Vagina (tissue), 2 donors: ENCODE measurements at regions not wholly inside any gene's neighbourhood (a gene's known extent, or its start where the extent isn't known, plus 50 kb on each side); places are given as distances from the start of the nearest gene placed in this dataset.

Source experiments
- CTCF ChIP-seq, 3 experiments: fragments of 450-650 bp in 2 of 3; fragments of 200-600 bp in 1 of 3; sonication (generic) in 1 of 3; IDR thresholded peaks; one replicate each; pipeline ENCODE4 v1.5.1; 2017 to 2019; ENCODE audit warnings: antibody characterized with exemption in 3 of 3, mild to moderate bottlenecking in 2 of 3, moderate library complexity in 2 of 3
- POLR2A ChIP-seq, 2 donors: fragments of 450-650 bp; IDR thresholded peaks; one replicate each; pipeline ENCODE4 v1.6.1; 2017; ENCODE audit warnings: antibody characterized with exemption in 2 of 2, mild to moderate bottlenecking in 2 of 2, moderate library complexity in 2 of 2

GRCh38 chr12:14238221-14238792, 127.2 kb upstream of the ATF7IP start:
- TF ChIP-seq CTCF (IDR thresholded peaks at IDR 0.05) (peak; percentile 31 to 68 (median 52)), POLR2A (IDR thresholded peaks at IDR 0.05) (no peak)
